HG03439 (cell line): ENCODE measurements at regions not wholly inside any gene's neighbourhood (a gene's known extent, or its start where the extent isn't known, plus 50 kb on each side); places are given as distances from the start of the nearest gene placed in this dataset.

Experiments
- ATAC-seq: cut with Tn5 transposase; IDR thresholded peaks from one replicate; pipeline ENCODE4 v1.9.1; 2021; ENCODE audit warnings: mild to moderate bottlenecking, moderate library complexity; ENCODE audit not compliant: unreplicated experiment

DNA sequence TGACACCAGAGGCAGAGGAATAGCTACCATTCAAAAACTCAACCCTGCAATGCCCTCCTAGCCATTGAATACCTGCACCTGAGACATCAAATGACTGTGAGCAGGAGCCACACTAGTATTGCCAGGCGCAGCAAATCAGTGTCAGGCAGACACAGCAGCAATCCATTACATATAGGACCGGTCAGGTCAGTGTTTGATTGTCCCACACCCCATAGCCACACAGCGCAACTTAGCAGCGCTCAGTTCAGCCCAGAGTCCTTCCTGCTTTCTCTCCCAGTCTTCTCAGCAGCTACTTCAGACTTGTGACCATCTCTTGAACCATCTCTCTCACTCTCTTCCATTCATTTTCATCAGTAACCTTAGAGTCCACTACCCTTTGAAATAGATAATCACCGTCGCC, 181.6 kb upstream of the GPR12 start:
- ATAC-seq, result no peak

DNA sequence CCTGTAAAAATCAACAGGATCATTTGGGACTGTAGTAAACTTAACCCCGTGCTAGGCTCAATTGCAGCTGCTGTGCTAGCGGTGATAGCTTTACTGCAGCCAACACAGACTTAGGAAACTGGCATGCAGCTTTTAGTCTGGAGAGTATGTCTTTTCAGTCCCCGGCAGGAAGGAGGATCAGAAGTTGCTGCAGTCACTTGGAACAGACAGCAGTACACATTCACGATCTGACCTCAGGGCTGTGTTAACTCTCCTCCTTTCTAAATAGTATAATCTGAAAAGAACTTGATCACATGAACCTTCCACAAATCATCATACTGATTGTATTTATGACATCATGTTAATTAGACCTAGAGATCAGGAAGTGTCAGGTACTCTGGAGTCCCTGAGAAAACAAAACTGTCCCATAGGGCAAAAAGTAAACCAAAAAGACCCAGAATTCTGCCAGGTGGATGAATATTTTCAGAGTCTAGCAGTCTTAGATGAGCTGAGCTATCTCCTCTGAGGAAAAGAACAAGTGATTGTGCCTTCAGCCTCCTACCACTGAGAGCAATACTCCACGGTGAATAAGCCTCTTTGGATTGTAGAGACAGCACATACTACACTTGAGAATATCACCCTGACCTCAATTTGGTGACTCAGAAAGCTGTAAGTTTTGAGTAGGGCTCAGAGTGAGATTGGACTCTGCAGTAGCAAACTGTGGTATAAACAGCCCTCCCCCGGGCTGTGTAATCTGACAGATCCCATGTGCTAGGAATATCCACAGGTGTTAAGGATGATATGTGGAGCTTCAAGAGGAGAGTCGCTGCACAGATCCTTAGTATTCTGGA, 181.0 kb upstream of the GPR12 start:
- no peak for ATAC-seq

DNA sequence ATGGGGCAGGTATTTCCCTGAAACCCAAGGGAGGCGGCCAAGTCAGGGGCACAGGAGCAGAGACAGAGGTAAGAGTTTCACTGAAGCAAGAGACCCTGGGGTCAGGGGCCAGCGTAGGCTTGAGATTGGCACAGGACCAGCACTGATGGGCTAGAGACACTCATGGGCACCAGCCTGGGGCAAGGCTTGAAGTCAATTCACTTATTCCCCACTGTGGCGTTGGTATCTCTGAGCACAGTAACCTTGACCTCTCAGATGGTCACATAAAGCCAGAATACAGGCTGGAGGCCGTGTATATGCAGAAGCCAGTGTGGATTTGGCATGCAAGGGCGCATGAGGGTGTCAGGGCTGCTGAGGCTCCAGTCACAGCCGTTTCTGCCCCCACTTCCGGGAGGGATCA, 173.5 kb upstream of the GPR12 start:
- ATAC-seq, result no peak

DNA sequence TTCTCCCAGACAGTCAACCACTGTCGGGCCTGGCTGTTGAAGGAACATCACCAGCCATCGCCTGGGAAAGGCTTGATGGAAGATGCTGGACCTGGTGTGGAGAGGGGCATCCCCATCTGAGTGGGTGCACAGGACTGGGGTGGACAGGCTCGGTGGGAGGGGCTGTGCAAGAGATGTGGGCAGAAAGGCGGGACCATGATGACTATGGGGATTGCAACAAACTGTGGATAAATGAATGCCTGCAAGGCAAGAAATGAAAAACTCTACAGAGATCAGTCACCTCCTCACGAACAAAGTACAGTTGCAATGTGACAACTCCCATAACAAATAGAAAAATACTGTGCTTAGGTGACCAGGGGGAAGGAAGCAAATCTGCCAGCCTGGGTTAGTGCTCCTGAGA, 171.9 kb upstream of the GPR12 start:
- no peak for ATAC-seq

DNA sequence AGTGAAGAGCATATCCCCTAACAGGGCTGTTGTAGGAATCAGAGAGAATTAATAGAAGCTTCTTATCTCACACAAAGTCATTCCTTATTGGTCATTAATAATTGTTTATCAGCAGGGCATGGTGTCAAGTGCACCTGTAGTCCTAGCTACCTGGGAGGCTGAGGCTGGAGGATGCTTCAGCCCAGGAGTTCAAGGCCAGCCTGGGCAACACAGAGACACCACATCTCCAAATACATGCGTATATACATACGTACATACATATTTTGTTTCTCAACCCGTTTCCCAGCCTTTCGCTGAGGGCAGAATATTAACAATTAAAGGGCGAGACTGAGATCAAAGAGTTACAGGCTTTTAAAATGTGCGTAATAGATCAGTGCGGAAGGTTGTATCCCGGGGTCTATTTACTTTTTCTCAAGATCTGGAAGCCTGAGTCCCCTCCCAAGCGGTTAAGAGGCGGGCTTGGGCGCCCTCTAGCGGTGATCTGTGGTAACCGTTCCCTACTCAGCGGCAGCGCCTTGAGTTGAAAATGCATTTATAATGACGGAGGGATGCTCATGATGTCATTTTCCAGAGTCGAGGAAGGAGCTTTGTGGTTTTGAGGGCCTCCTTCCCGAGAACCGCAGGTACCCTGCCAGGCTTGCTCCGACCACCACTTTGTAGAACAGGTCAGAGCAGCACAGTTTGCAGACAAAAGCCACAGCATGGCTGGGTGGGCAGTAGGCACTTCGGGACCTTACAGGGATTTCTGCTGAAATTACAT, 169.6 kb upstream of the GPR12 start:
- peak; percentile 58 for ATAC-seq

DNA sequence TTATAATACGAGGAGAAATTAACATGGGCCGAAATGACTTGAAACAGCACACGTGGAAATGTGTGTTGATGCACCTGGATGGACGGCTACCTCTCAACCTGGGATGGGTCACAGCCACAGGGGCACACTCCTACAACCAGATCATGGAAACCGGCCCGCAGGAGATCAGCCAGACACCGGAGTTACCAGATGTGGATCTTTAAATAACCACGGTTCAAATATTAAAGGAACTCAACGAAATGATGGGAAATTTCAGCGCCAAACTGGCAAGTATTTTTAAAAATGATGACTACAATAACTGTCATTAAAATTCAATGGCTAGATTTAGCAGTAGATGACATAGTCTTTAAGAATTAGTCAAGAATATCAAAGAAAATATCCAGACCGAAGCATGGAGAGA, 166.9 kb upstream of the GPR12 start:
- no peak for ATAC-seq

DNA sequence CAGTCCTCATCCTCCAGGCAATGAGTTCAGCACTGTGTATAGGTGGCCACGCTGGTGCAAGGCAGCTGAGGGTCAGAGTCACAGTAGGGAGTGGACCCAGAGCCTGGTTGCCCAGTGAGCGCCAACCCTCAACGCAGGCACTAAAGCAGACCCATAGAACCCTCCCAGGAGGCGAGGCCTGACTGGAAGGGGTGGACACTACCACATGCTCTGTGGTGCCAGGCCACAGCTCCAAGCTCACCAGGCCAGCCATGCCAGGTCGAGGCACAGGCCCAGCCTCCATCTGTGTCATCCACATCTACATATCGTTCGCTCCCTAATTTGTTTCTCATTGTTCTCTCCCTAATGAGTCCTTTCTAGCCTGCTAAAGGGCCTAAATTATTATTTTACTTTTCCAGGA, 165.8 kb upstream of the GPR12 start:
- no peak for ATAC-seq

DNA sequence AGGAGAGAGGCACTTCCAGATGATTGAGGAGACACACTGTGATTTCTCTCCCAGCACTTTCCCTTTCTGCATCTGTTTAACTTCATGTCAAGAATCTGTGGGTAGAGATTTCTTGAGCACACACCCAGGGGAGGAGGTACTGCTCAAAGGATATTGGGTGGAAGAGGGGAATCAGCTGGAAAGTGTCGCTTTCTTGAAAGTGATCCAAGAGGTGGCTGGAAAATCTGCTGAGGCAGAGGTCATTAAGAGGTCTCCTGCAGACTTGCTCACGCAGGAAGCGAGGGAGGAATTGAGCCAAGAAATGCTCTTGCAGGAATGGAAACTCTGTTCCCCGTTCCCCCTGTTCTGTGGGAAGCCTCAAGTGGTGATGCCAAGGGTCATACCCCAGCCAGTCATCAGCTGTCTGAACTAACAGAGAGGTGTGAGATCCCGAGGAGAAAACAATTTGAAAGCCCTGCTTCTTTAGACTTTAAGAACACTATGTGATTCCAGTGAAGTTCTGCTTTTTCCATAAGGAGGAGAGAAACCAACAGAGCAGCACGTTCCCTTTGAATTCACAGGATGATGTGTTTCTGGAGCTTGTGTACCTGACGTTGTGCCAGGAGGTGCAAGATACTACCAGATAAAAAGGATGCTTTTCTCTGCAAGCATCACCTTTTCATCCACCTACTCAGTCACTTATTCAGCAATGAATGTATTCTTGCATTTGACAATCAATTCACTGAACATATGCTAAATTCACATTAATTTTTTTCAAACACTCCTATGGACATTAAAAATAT, 163.4 kb upstream of the GPR12 start:
- ATAC-seq, result no peak

DNA sequence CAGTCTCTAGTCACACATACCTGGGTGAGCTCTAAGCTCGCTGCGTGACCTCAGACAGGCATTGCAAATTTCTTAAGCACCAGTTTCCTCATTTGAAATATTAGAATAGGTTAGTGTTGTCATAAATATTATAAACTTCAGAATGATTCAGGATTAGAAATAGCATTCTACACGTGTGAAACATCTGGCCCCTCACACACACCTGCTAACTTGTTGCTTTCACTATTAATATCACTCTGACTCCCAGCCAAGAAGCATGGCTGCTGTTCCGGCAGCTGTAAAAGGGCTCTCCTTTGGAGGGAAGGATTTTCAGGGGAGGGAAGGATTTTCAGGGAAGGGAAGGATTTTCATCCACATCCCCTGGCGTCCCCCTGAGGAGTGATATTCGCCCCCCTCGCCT, 161.3 kb upstream of the GPR12 start:
- no peak for ATAC-seq

DNA sequence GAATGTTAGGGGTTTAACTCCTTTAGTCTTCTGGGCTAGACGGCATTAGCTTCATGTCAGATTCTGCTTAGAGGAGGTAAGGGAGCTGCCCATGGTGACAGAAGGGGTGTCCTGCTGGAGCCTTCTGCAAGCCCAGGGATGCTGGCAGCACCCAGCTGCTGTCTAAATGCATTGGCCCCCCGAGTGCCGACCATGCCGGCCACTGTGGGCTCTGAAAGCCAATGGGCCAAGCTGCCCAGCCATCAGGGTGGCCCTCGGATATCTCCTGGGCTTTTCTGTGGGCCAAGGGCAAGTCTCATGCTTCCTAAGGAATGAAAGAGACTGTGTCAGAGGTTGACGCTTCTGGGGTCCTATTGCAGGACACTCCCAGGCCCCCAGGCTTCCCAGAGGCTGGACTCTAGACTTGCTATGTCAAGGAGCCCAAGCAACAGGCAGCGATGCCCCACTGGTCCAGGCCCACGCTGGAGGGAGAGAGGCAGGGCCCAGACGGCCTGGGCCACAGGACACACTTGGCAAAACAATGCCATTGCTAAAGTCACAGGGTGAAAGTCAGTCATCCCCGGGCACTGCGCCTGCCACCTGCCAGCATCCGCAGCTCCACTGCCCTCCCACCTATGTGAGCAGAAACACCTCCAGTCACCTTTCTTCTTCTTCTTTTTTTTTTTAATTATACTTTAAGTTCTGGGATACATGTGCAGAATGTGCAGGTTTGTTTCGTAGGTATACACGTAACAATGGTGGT, 160.2 kb upstream of the GPR12 start:
- no peak for ATAC-seq

DNA sequence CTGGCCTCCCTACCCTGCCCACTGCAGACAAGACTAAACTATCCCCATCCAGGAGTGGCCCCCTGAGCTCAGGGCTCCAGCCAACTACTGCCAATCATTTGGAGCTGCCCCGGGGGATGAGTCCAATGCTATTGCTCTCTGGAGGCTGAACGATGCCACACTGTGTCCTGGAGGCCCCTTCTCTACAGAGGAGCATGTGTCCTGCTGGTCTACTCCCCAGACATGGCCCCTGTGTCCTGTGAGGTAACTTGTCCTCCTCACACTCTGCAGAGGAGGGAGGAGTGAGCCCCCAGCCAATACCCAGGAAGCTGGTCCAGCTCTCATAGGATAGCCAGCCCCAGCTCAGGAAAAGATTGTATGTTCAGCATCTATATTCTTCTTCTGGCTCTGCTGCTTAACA, 159.1 kb upstream of the GPR12 start:
- ATAC-seq, result no peak

DNA sequence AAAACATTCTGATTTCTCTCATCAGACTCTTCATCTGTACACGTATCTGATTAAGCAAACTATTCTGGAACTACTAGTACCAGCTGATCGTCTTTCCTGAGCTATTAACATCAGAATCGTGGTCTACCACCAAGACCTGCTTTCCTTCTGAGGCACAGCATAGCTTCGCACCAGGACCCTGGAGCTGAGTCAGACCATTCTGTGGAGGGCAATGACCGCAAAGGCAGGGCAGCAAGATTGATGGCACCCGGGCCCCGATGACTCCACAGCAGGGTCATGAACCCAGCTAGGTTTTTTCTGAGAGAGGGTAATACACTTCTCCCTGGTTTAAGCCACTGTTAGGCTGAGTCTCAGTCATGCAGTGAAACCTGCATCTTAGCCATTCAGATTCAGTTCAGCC, 158.7 kb upstream of the GPR12 start:
- no peak for ATAC-seq

DNA sequence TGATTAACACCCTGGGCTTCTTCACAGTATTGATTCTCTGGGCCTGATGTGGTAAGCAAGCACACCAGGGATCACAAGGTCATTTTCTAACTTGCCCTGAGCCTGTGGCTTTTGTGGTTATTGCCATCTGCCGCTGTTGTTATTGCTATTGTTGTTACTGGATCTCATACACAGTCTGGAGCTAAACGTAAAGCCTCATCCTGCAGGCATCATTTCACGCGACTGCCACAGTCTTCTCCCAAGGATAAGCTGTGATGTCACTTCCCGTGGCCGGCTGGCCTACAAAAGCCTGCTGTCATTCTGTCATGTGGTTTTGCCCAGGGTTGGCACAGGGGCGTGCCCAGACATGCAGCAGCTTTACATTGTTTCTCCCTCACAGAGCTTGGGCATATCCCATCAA, 154.0 kb upstream of the GPR12 start:
- ATAC-seq, result peak; percentile 59

DNA sequence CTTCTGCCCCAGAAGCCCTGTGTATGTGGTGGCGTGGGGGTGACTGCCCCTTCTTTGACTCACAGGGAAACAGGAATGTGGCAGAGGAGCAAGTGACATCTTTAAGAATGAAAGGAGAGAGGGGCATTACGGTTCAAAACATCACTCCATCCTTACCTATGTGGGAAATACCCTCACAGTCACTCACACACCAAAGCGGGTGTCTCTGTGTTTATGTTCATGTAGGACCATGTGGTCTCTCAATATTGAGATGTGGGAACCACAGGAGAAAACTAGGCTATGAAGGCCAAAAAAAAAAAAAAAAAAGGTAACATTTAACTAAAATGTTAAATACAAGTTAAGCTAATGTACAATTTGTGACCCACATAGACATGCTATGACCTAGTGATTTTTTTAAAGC, 153.6 kb upstream of the GPR12 start:
- no peak for ATAC-seq

DNA sequence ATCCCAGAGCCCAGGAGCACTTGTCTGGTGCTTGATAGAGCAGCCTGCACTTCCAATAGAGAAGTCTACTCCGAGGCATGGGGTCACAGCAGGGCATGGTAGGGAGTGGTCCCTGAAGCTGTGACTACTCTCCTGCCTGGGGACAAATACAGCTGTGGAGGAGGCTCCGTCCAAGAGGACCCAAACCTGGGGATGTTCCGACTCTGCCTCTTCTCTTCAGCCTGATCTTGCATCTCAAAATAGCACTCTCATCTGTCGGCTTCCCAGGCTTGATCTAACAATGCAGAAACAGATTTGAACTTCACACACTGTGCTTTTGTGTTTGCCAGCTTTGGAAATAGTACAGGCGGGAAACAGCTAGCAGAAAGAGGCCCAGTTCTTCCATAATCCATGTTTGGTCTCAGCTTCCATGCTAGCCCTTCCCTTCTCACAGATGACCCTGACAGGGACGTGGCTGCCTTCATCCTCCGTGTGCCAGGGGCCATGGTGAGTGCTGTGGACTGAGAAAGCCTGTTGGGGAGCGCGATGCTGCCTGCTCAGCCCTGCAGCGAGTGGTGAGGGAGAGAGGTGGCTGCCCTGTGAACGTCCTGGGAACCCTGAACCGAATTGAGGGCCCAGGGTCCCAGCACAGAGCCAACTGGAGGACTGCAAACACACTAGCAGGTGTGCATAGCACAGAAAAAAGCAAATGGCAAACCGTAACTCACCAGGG, 150.3 kb upstream of the GPR12 start:
- ATAC-seq, result no peak

DNA sequence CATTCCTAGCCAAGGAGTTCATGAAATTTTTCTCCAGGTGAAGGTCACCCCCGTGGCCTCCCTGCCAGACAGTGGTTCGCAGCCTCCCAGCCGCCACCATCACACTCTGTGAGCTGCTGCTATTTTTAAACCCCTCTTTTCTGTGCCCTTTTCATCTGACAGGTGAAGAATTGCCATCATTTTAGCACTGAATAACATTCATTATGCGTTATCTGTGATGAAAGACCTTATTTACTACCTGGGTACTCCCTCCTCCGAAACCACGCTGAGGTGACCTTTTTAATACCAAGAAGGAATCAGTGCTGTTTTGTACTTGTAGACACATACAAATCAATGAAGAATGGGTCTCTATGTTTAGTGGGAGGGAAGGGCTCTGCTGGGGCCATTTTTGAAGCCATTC, 148.9 kb upstream of the GPR12 start:
- ATAC-seq, result no peak

DNA sequence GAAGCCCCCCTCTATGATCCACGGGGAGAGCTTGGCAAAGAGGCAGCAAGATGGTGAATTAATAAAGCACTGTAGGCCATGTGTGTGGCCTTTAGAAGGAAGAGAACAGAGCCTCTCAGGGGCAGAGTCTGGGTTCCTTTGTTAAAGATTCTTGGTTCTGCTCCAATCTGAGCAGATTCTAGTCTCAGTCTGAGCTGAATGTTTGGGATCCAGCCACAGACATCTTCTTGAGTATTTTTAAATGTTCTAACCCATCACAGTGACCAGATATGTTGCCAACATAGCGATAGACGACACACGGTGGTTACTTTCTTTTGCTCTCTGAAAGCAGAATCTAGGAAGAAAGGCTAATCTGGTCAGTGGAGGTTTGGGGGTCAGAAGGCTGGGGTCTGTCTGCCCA, 147.5 kb upstream of the GPR12 start:
- no peak for ATAC-seq

DNA sequence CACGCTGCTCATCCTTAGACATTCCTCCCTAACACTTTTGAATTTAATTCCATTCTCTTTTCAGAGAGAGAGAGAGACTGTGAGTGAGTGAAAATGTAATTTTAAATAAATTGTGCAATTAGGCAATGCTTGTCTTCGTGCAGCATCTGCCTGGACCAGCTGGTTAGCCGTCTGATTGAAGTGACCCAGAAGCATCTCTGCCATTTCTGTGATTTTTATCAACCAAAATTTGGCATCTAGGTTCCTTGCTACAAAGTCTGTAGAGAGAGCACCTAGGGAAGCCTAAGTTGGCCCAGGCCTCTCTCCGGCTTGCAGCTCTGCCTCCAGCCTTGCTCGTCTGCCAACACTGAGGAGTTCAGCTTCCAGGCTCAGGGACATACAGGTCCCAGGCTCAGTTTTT, 138.6 kb upstream of the GPR12 start:
- no peak for ATAC-seq

DNA sequence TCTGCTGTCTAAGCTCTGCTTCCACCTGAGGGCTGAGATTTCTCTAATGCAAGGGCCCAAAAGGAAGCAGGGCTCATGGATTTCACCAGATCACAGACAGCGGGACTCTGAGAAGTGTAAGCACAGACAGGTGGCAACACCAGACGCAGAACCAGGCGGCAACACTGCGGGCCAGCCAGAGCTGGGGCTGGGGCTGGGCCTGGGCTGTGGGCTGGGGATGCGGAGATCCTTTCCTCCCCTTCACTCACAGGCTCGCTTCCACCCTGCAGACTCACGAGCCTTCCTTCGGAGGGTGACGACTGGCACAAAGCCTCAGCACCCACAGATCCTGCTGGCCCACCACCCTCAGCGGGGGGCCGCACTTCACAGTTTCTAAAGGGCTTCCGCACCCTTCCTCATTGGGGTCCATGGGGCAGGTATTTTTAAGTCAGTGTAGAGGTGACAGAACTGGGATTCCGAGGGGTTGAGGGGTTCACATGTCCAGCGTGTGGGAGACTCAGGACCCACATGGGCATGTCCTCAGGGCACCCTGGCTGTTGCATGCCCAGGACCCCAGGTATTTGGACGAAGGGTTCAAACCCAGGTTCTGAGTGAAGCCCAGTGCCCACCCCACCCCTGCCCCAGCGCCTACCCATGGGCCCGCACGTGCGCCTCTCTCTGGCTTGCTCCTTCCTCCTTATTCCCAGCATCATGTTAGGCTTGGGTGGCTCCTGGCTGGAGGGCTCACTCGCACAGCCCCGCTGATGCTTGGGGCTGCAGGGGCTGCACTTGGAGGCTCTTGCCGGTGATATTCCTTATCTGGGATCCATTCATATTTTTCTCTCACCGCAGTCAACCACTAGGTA, 137.3 kb upstream of the GPR12 start:
- no peak for ATAC-seq
